GM18868 (cell line): ENCODE measurements at regions not wholly inside any gene's neighbourhood (a gene's known extent, or its start where the extent isn't known, plus 50 kb on each side); places are given as distances from the start of the nearest gene placed in this dataset.

ENCODE experiments used
- ATAC-seq: cut with Tn5 transposase; IDR thresholded peaks from one replicate; pipeline ENCODE4 v1.9.1; 2021; ENCODE audit warnings: mild to moderate bottlenecking, moderate library complexity; ENCODE audit not compliant: unreplicated experiment

GRCh38 chr22:48439560-48440135 is 1388.0 kb downstream of the BRD1 start:
- no peak for ATAC-seq

DNA sequence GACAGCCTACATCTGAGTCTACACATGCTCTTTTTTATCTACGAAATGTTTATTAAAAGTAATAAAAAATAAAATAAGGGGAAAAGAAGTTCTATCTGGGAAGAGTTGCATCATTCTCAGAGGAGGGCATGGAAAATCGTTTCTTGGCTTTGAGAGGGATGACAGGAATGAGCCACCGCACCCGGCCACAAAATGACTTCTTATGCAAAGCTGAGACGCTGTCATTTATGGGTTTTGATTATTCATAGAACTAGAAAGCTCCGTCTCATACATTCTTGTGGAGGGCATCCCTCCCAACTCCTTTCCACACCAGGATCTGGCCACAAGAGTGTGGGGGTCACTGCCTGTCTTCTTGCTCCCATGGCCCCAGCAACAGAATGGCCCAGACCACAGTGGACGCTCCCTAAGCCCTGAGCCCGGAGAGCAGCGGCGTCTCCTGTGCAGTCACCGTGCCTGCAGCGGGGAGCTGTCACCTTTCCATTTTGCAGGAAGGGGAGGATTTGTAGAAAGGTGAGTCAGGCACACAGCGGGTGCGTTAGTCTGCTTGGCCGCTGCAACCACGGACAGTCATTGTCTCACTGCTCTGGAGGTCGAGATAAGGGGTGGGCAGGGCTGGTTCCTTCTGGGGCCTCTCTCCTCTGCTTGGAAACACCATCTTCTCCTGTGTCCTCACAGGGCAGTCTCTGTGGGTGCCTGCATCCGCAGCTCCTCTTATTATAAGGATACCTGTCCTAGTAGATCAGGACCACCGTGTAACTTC is 1388.7 kb downstream of the BRD1 start:
- ATAC-seq: no peak

DNA sequence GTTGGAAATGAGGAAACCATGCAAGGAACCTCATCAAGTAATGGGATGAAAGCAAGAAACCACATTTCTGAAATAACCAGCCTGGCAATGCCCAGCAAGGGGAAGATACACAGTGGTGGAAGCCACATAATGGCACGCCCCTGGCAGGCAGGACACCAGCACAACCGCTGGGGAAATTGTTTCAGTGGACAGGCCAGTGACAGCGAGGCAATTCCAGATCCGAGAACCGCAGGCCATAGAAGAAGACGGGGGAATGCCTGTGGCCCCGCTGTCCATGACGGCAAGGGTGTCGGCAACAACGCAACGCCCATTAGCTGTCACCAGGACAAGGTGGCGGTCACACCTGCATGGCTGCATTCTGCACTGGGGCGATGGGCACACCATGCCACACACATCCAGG is 1389.6 kb downstream of the BRD1 start:
- ATAC-seq: no peak

- no peak for ATAC-seq
Observed at GRCh38 chr22:48436201-48436931, 1391.3 kb downstream of the BRD1 start.

DNA sequence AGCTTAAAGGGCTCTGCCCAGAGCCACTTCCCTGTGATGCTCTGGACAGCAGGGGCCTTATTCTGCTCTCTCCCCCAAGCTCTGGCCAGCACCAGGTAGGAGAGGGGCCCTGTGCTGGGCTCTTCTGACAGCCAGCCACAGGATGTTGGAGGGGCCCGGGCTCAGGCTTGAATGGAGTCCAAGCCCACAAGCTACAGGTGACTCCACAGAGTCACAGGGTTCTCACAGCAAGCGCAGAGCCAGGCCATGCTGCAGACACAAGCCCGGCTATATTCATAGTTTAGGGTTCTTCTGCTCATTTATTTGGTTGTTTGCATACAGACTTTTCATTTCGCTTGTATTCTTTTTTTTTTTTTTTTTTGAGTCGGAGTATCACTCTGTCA is 1392.8 kb downstream of the BRD1 start:
- ATAC-seq: no peak

DNA sequence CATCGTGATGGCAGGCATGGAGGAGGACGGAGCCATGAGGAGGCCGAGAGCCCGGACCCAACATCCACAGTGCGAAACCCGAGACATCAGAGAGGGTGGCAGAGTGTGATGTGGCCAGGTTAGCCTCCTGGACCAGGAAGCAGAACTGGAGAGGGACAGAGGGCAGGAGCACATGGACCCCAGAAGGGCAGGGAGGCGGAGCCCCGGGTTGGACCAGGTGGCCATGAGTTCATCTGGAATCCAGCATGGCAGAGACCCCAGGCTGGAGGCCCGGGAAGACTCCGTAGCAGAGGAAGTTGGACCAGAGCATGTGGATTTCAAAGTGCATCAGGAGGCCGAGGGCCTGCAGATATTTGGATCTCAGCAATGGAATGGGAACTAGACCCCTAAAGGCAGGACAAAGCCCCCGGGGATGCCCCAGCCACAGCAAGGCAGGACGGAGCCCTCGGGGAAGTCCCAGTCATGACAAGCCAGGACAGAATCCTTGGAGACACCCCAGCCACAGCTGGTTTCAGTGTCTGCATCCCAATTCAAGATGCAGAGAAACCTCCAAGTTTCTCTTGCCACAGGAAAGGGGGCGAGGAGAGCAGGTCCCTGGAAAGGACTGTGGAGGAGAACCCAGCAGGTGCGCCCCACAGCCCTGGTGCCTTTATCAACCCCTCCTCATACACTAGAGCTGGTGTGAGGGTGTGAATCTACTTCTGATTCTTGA is 1393.4 kb downstream of the BRD1 start:
- no peak for ATAC-seq

- ATAC-seq: no peak
Observed at GRCh38 chr22:48433647-48434046, 1394.0 kb downstream of the BRD1 start.

GRCh38 chr22:48432781-48433518 is 1394.7 kb downstream of the BRD1 start:
- ATAC-seq: no peak

GRCh38 chr22:48431536-48432315 is 1395.9 kb downstream of the BRD1 start:
- no peak for ATAC-seq

DNA sequence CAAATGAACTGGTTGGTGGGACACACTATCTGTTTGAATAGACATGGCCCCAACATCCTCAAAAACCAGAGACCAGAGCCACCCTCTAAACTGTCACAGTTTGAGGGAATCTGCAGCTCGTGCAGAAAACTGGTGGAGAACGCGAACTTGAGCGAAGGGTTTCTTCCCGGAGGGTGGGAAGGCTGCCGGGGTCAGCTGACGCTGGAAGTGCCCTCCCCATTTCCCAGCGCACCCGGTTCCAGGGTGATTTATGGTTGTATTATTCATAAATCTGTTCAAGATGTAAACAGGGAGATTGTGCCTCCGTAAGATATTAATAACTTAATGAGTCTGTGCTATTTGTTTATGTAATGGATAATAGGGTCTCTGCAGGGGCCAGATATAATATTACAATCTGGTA is 1396.7 kb downstream of the BRD1 start:
- no peak for ATAC-seq

DNA sequence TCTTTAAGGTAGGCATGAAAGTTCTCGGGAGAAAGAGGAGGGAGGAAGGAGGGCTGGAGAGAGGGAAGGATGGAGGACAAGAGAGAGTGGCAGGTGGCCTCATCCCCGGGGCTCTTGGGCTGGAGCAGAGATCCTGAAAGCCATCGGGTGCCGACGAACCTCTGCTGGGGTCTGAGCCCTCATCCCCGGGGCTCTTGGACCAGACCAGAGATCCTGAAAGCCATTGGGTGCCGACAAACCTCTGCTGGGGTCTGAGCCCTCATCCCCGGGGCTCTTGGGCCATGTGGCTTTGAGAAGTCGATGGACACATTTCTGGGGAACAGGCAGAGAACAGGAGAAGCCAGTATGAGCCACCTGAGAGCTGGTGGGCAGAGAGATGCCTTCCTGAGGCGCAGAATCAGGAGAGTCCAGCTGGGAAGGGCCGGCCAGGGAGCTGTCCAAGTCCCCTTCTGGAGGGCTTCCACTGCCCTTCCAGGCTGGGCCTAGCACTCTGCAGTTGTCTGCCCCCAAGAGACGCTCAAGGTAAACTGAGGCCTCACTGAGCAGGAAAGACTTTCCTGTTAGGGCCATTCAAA is 1398.1 kb downstream of the BRD1 start:
- no peak for ATAC-seq

GRCh38 chr22:48428631-48429371 is 1398.9 kb downstream of the BRD1 start:
- ATAC-seq: no peak

GRCh38 chr22:48427731-48428211 is 1399.9 kb downstream of the BRD1 start:
- no peak for ATAC-seq

DNA sequence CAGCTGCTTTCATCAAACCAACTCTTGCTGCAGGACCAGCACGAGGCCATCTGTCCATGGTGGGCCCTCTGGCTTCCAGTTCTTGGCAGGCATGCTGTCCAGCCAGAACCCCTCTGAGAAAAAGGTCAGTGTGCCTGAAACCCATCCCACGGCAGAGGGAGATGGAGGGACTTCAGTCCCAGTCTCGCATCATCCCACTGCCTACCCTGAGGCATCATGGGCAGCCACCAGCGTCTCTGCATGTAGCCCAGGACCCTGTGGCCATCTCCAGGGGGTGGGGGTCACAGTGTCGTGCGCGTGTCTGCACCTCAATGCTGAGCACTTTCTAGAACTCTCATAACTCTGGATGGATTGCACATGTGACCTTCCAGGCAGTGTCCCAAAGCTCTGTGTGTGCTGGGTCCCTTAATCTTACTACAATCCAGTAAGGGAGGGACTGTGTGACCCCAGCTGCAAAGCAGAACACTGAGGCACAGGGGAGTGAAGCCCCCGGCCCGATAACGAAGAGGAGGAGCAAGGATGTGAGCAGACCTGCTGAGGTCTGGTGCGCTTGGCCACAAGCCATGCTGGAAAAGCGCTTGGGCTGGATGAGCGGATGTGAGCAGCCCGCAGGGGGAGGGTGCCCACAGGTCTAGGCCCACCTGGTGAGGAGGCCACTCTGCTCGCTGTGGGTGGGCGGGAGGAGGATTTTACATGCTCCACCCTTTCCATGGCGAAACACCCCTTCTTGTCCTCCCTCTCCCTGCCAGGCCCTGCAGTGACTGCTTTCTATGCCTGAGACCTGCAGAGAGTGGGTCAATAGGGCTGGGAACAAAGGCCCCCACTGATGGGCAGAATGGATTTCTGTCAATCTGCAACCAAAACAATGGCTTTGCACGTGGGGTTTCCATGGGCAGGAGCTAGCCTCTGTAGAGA is 1401.0 kb downstream of the BRD1 start:
- ATAC-seq: no peak

DNA sequence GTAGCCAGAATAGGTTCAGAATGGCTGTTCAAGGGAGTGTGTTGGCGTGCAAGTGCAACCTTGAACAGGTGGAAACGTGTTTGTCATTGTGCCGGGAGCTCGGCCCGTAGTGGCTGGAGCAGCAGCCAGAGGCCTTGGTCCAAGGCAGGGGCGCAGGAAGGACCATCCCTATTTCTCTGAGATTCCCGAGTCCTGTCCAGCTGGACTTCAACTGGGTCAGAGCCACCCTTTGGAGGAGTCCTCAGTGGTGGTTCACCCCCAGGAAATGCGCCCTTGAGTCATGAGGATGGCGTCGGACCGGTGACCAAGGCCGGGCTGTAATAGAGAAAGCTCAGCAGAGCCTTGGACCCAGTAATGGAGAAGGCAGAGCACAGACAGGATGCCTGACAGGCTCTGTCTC is 1402.0 kb downstream of the BRD1 start:
- no peak for ATAC-seq

- ATAC-seq: no peak
Observed at GRCh38 chr22:48425091-48425506, 1402.6 kb downstream of the BRD1 start.

GRCh38 chr22:48424661-48425060 is 1403.0 kb downstream of the BRD1 start:
- ATAC-seq: no peak

DNA sequence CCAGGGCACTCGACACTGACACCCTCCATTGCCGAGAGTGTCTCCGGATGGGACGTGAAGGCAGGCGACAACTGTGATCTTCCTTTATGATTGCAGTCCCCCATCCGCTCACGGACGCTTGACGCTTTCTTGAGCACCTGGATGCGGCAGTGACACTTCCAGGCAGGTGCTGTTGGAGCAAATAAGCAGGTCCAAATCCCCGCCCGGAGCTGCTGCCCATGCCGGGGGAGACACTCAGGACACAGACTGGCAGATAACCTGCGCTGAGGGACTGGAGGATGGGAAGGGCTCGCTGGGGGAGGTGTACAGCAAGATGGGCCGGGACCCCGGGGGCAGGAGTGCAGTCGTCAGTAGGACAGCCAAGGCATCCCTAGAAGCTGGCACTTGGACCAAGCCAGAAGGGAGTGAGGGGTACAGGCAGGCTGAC is 1403.5 kb downstream of the BRD1 start:
- ATAC-seq: no peak
